T-cell (primary cell): ENCODE measurements at regions not wholly inside any gene's neighbourhood (a gene's known extent, or its start where the extent isn't known, plus 50 kb on each side); places are given as distances from the start of the nearest gene placed in this dataset.

Source experiments
- ATAC-seq, 4 experiments: fragments of 200-7000 bp in 3 of 4; fragments of 150-1000 bp in 1 of 4; cut with Tn5 transposase; replicated peaks in 1 of 4; 1 replicate in 3 of 4; 2 replicates in 1 of 4; pipeline ENCODE4 v1.10.0; 2021; ENCODE audit warnings: moderate library complexity in 3 of 4, mild to moderate bottlenecking in 2 of 4, moderate number of reproducible peaks in 1 of 4
- CTCF ChIA-PET, 2 donors: fragments of 300-600 bp; sonication (Branson Sonifier 250); formaldehyde crosslinking; loops; one replicate each; lab custom pipeline; 2022; ENCODE audit warnings: antibody characterized with exemption in 2 of 2; lab: Charles Lee
- POLR2A ChIA-PET, 2 donors: fragments of 300-600 bp; sonication (Branson Sonifier 250); formaldehyde crosslinking; loops; one replicate each; lab custom pipeline; 2022; ENCODE audit warnings: antibody characterized with exemption in 2 of 2; lab: Charles Lee
- DNase-seq, 35 experiments: peaks; one replicate each; pipeline versions ENCODE4 v3.0.0 to v3.0.0-alpha.2; 2013 to 2023
- H3K27ac ChIP-seq: one replicate; pipeline ENCODE4 v1.5.1; 2013; ENCODE audit warnings: low read length
- H3K27me3 ChIP-seq, 2 experiments: replicated peaks in 1 of 2; 1 replicate in 1 of 2; 2 replicates in 1 of 2; pipeline versions ENCODE4 v1.6.1 to v1.7.0; 2013; ENCODE audit warnings: low read length in 1 of 2, mixed read lengths in 1 of 2; ENCODE audit not compliant: control insufficient read depth in 2 of 2, insufficient read depth in 2 of 2; ENCODE audit errors: extremely low read depth in 1 of 2
- H3K36me3 ChIP-seq, 2 donors: 1 replicate in 1 of 2; 2 replicates in 1 of 2; pipeline versions ENCODE4 v1.6.1 to v1.7.0; 2013; ENCODE audit warnings: low read length in 1 of 2; ENCODE audit not compliant: control insufficient read depth in 2 of 2, insufficient read depth in 1 of 2; ENCODE audit errors: extremely low read depth in 1 of 2
- H3K4me1 ChIP-seq, 2 experiments: 1 replicate in 1 of 2; 2 replicates in 1 of 2; pipeline versions ENCODE4 v1.6.1 to v1.7.0; 2013; ENCODE audit warnings: low read length in 2 of 2, mixed read lengths in 1 of 2; ENCODE audit not compliant: insufficient read depth in 2 of 2, control insufficient read depth in 1 of 2; ENCODE audit errors: extremely low read depth in 1 of 2
- H3K4me3 ChIP-seq, 2 donors: 1 replicate in 1 of 2; 2 replicates in 1 of 2; pipeline versions ENCODE4 v1.5.1 to v1.7.0; 2013; ENCODE audit warnings: mild to moderate bottlenecking in 2 of 2, low read length in 1 of 2, moderate library complexity in 1 of 2; ENCODE audit not compliant: control insufficient read depth in 1 of 2; ENCODE audit errors: extremely low read depth in 1 of 2
- H3K9me3 ChIP-seq: 2 replicates; pipeline ENCODE4 v1.7.0; 2013
- H3K27ac Mint-ChIP-seq, 2 donors: one replicate each; pipeline ENCODE4 v1.8.0; 2020 to 2021; ENCODE audit warnings: mild to moderate bottlenecking in 2 of 2, mixed read lengths in 2 of 2
- H3K27me3 Mint-ChIP-seq, 2 donors: one replicate each; pipeline ENCODE4 v1.8.0; 2021 to 2022; ENCODE audit warnings: mixed read lengths in 2 of 2
- H3K36me3 Mint-ChIP-seq: one replicate; pipeline ENCODE4 v1.8.0; 2021; ENCODE audit warnings: mixed read lengths
- H3K4me1 Mint-ChIP-seq, 3 donors: one replicate each; pipeline ENCODE4 v1.8.0; 2020 to 2022; ENCODE audit warnings: mixed read lengths in 3 of 3, mild to moderate bottlenecking in 1 of 3
- H3K4me3 Mint-ChIP-seq, 3 donors: one replicate each; pipeline ENCODE4 v1.8.0; 2020 to 2022; ENCODE audit warnings: mild to moderate bottlenecking in 3 of 3, mixed read lengths in 3 of 3, moderate library complexity in 3 of 3
- H3K9me3 Mint-ChIP-seq, 3 donors: one replicate each; pipeline ENCODE4 v1.8.0; 2020 to 2022; ENCODE audit warnings: mixed read lengths in 3 of 3
- WGBS: methylation state at CpG from one replicate; pipeline ENCODE4 v1.1.5; 2013; ENCODE audit warnings: missing lambda C conversion rate; ENCODE audit not compliant: insufficient coverage; 5-methylcytosine and 5-hydroxymethylcytosine counted together

GRCh38 chr2:146077156-146077555 lies 1557.2 kb upstream of the ZEB2 start:
- WGBS = no CpG with 5 or more reads among the region's 1 CpG
- no peak for DNase-seq
- no peak overlapping the region for H3K4me3 Mint-ChIP-seq
- no peaks in the 10 kb centered on the region for H3K27me3 ChIP-seq
- CTCF ChIA-PET = no interaction called here
- H3K9me3 Mint-ChIP-seq = peaks cover 6 to 8% (median 8%) of the 10 kb centered on the region in 3 donors
- no peaks in the 10 kb centered on the region for H3K4me1 ChIP-seq
- no peak overlapping the region for H3K27ac Mint-ChIP-seq
- H3K9me3 ChIP-seq = no peaks in the 10 kb centered on the region
- H3K4me3 ChIP-seq = no peak overlapping the region
- no peak overlapping the region for H3K27ac ChIP-seq
- H3K36me3 ChIP-seq = no peaks in the 10 kb centered on the region
- POLR2A ChIA-PET = no interaction called here
- no peaks in the 10 kb centered on the region for H3K27me3 Mint-ChIP-seq
- H3K4me1 Mint-ChIP-seq = no peaks in the 10 kb centered on the region
- H3K36me3 Mint-ChIP-seq = no peaks in the 10 kb centered on the region
- no peak for ATAC-seq

DNA sequence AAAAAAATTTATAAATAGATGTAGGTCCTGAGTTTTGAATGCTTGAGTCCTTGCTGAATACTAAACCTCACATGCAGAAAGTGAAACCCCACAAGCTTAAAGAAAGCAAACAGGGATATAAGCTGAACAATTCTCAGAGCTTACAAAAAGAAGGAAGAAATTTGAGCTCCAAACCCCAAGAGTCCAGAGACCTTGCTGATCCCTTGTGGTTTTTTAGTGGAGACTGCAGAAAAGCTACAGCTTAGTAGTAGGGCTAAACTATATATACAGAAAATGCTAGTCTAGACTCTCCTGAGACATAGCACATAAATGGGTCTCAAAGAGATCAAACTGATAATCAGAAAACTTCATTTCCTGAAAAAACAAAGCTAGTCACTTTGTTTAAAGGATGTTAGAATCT lies 1548.1 kb upstream of the ZEB2 start:
- H3K9me3 Mint-ChIP-seq = peaks cover 9 to 24% (median 12%) of the 10 kb centered on the region in 3 donors
- no peaks in the 10 kb centered on the region for H3K27me3 Mint-ChIP-seq
- DNase-seq = no peak
- no peak overlapping the region for H3K27ac Mint-ChIP-seq
- ATAC-seq = no peak
- H3K27ac ChIP-seq = no peak overlapping the region
- CTCF ChIA-PET = no interaction called here
- H3K36me3 ChIP-seq = no peaks in the 10 kb centered on the region
- H3K4me3 Mint-ChIP-seq = no peak overlapping the region
- H3K4me1 ChIP-seq = no peaks in the 10 kb centered on the region
- no peaks in the 10 kb centered on the region for H3K9me3 ChIP-seq
- H3K4me3 ChIP-seq = no peak overlapping the region
- H3K36me3 Mint-ChIP-seq = no peaks in the 10 kb centered on the region
- POLR2A ChIA-PET = no interaction called here
- H3K4me1 Mint-ChIP-seq = no peaks in the 10 kb centered on the region
- no peaks in the 10 kb centered on the region for H3K27me3 ChIP-seq

DNA sequence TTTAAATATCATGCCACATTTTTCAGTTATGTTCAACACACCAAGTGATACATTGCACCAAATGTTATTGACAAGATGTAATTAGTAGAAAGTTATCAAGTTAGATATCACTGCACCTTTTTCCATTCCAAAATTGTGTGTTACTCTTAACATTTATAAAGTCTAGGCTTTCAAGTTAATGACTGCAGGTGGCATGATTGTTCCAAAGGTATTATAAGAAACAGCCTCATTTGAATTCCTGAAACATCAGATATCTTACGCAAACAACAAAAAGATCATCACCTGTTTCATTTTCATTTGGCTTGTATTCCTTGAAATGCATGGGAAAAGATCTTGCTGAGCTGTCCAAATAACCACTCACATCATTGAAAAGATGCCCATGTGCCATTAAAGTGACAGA lies 1528.2 kb upstream of the ZEB2 start:
- H3K9me3 Mint-ChIP-seq = peaks cover 0 to 6% (median 0%) of the 10 kb centered on the region in 3 donors
- no peaks in the 10 kb centered on the region for H3K4me1 Mint-ChIP-seq
- no CpG with 5 or more reads among the region's 1 CpG for WGBS

GRCh38 chr2:146041274-146041910 lies 1521.5 kb upstream of the ZEB2 start:
- H3K4me3 ChIP-seq = no peak overlapping the region
- POLR2A ChIA-PET = interaction anchor here in 1 of 2 donors (0.7 kb wide), 1 partner anchor 708 kb away, joined by 3 read pairs; no protein-coding TSS in a partner anchor
- ATAC-seq (no peak), DNase-seq (no peak)
- CTCF ChIA-PET = no interaction called here
- Mint-ChIP-seq H3K9me3 (peaks cover 0 to 4% (median 0%) of the 10 kb centered on the region in 3 donors), H3K4me3 (no peak overlapping the region), H3K27me3 (no peaks in the 10 kb centered on the region), H3K36me3 (no peaks in the 10 kb centered on the region), H3K4me1 (no peaks in the 10 kb centered on the region), H3K27ac (no peak overlapping the region)
- H3K36me3 ChIP-seq = no peaks in the 10 kb centered on the region
- H3K27me3 ChIP-seq = no peaks in the 10 kb centered on the region
- H3K9me3 ChIP-seq = no peaks in the 10 kb centered on the region
- no peak overlapping the region for H3K27ac ChIP-seq
- no peaks in the 10 kb centered on the region for H3K4me1 ChIP-seq
- 80% methylated on average over 4 of the region's 8 CpGs for WGBS

More for the DNA sequence above, 1528.2 kb upstream of the ZEB2 start:
- Mint-ChIP-seq H3K27me3 (no peaks in the 10 kb centered on the region), H3K27ac (no peak overlapping the region), H3K4me3 (no peak overlapping the region), H3K36me3 (no peaks in the 10 kb centered on the region)
- no peak overlapping the region for H3K4me3 ChIP-seq
- ATAC-seq = no peak
- ChIA-PET POLR2A (no interaction called here), CTCF (no interaction called here)
- no peaks in the 10 kb centered on the region for H3K4me1 ChIP-seq
- H3K27me3 ChIP-seq = no peaks in the 10 kb centered on the region
- H3K27ac ChIP-seq = no peak overlapping the region
- no peak for DNase-seq
- H3K36me3 ChIP-seq = no peaks in the 10 kb centered on the region
- no peaks in the 10 kb centered on the region for H3K9me3 ChIP-seq

- Histone ChIP-seq H3K27me3 (no peaks in the 10 kb centered on the region), H3K4me3 (no peak overlapping the region), H3K9me3 (no peaks in the 10 kb centered on the region), H3K4me1 (no peaks in the 10 kb centered on the region), H3K36me3 (no peaks in the 10 kb centered on the region), H3K27ac (no peak overlapping the region)
- CTCF ChIA-PET = no interaction called here
- H3K4me1 Mint-ChIP-seq = no peaks in the 10 kb centered on the region
- no peak for ATAC-seq
- peaks cover 0 to 4% (median 0%) of the 10 kb centered on the region in 3 donors for H3K9me3 Mint-ChIP-seq
- POLR2A ChIA-PET = no interaction called here
- no peaks in the 10 kb centered on the region for H3K36me3 Mint-ChIP-seq
- 60% methylated on average over 1 of the region's 3 CpGs for WGBS
- H3K27me3 Mint-ChIP-seq = no peaks in the 10 kb centered on the region
- no peak for DNase-seq
- H3K4me3 Mint-ChIP-seq = no peak overlapping the region
- H3K27ac Mint-ChIP-seq = no peak overlapping the region
Measured at GRCh38 chr2:146040051-146040450, 1520.1 kb upstream of the ZEB2 start.

- WGBS = no CpG with 5 or more reads among the region's 1 CpG
- Histone ChIP-seq H3K36me3 (no peaks in the 10 kb centered on the region), H3K4me1 (no peaks in the 10 kb centered on the region), H3K27ac (no peak overlapping the region), H3K4me3 (no peak overlapping the region), H3K9me3 (no peaks in the 10 kb centered on the region), H3K27me3 (no peaks in the 10 kb centered on the region)
- ATAC-seq = no peak
- POLR2A ChIA-PET = no interaction called here
- Mint-ChIP-seq H3K9me3 (peaks cover 0 to 4% (median 1%) of the 10 kb centered on the region in 3 donors), H3K4me1 (no peaks in the 10 kb centered on the region), H3K27me3 (no peaks in the 10 kb centered on the region), H3K27ac (no peak overlapping the region), H3K36me3 (no peaks in the 10 kb centered on the region), H3K4me3 (no peak overlapping the region)
- CTCF ChIA-PET = interaction anchor here in 1 of 2 donors (0.7 kb wide), 1 partner anchor 154 kb away, joined by 6 read pairs; no protein-coding TSS in a partner anchor
- DNase-seq = no peak
Measured at GRCh38 chr2:146038014-146038413, 1518.1 kb upstream of the ZEB2 start.
